CD4-positive, alpha-beta T cell treated with Interleukin-4 for 1 hour (primary cell): ENCODE measurements at regions not wholly inside any gene's neighbourhood (a gene's known extent, or its start where the extent isn't known, plus 50 kb on each side); places are given as distances from the start of the nearest gene placed in this dataset.
"Not testable (repeated sequence)": the region's sequence is repeated elsewhere in the genome, so short reads cannot be mapped to it uniquely, and the experiment has no call there.

ENCODE experiments used
- DNase-seq, 2 donors: peaks; one replicate each; pipeline ENCODE4 v3.0.0-alpha.2; 2020 to 2022

- no peak for DNase-seq
Observed at GRCh38 chr5:24145806-24146205, 499.0 kb downstream of the CDH10 start.

- no peak for DNase-seq
Observed at GRCh38 chr5:24161559-24161958, 483.2 kb downstream of the CDH10 start.

GRCh38 chr5:24162343-24162742 lies 482.4 kb downstream of the CDH10 start:
- DNase-seq = no peak

- no peak for DNase-seq
Observed at GRCh38 chr5:24163091-24163490, 481.7 kb downstream of the CDH10 start.

DNA sequence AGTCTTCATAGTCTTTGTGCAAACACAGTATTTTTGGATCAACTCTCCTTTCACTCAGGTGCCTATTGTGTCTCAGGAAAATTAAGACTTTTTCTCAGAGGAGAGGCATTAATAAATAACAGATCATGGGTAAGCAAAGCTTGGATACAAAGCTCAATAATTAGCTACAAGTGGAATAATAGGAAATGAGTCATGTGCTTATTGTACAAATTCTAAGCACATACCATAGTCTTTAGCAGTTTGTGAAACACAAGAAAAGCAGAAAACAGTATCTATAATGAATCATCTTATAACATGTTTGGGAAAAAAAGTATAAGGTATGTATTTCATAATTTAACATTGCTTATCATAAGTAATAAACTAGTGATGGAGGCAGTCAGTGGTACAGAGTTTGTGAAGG lies 477.0 kb downstream of the CDH10 start:
- DNase-seq = no peak

GRCh38 chr5:24170026-24170425 lies 474.8 kb downstream of the CDH10 start:
- DNase-seq = no peak

- not testable (repeated sequence) for DNase-seq
Observed at GRCh38 chr5:24170930-24171329, 473.8 kb downstream of the CDH10 start.

GRCh38 chr5:24177821-24178220 lies 467.0 kb downstream of the CDH10 start:
- no peak for DNase-seq

- DNase-seq = no peak
Observed at GRCh38 chr5:24183981-24184380, 460.8 kb downstream of the CDH10 start.

DNA sequence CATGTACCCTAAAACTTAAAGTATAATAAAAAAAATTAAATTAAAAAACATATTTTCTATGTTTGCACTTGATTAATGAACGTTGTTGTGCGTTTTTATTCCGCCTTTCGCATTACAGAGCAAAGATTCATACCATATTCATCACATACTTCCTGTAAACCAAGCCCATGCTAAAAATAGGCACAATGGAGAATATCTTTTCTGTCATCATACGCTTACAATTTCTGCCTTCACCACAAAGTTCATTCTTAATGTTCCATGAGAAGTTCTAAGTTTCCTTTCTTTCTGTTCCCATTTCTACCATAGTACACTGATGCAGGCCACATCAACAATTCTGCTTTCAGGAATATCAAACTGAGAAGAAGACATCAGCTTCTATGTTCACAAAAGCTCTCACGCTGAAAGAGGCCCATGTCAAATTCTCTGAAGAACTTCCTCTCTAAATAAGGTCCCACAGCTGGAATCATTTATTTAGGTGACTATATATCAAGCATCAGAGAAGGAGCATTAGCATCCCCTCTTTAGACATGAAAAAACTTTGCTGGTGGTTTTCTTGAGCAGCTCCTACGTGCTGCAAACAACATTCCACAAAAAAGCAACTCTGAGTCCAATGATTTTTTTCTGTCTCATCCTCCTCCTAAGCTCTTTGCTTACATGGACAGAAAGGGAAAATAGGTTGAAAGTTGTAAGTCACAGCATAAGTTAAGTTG lies 456.4 kb downstream of the CDH10 start:
- DNase-seq = no peak

DNA sequence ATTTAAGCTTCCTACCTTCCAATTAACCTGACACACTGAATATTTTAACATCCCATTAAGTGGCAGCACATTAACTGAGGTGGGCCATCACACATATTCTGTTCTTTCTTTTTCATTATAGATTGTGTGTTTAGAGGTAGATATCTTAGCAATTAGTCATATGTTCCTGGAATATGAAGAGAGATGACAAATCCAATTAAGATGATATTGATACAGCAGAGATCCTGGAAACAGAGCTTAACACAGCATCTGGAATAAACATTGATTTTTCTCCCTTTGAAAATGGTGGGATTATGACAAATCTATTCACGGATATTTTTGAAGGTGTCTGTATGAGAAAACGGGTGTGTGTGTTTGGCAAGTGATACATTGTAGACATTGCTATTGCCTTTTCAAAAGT lies 448.0 kb downstream of the CDH10 start:
- DNase-seq = no peak

GRCh38 chr5:24208686-24209106 lies 436.1 kb downstream of the CDH10 start:
- DNase-seq = no peak

GRCh38 chr5:24215114-24215513 lies 429.7 kb downstream of the CDH10 start:
- DNase-seq = no peak

GRCh38 chr5:24222876-24223275 lies 421.9 kb downstream of the CDH10 start:
- DNase-seq = no peak

DNA sequence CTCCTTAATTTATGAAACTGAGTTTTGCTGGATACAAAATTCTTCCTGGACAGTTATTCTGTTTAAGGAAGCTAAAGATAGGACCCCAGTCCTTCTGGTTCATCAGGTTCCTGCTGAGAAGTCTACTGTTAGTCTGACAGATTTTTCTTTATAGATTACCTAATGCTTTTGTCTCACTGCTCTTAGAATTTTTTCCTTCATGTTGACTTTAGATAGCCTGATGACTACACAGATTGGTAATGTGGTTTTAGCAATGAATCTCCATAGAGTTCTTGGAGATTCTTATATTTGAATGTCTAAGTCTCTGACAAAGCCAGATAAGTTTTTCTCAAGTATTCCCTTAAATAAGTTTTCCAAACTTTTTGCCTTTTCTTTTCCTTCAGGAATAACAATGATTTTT lies 419.7 kb downstream of the CDH10 start:
- no peak for DNase-seq

DNA sequence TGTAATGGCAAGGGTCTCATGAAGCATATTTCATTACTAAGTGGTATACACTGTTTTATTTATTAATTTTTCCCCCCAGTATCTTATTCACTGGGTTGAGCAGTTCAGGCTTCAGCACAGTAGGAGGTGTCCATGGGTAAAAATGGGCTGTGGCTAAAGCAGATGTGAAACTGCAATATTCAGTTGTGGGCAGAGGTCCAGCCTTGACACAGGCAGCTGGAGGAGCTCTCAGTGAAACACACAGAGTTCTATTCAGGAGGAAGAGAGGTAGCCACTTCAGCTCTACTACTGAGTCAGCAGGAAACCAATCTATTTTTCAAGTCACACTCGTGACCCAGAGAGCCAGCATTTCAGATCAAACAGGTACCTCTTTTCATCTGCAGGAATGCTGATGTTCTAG lies 418.3 kb downstream of the CDH10 start:
- DNase-seq = no peak

GRCh38 chr5:24227881-24228280 lies 416.9 kb downstream of the CDH10 start:
- DNase-seq = not testable (repeated sequence)

- DNase-seq = no peak
Observed at GRCh38 chr5:24232041-24232440, 412.7 kb downstream of the CDH10 start.

- DNase-seq = no peak
Observed at GRCh38 chr5:24232929-24233498, 411.8 kb downstream of the CDH10 start.

GRCh38 chr5:24235946-24236345 lies 408.8 kb downstream of the CDH10 start:
- no peak for DNase-seq

GRCh38 chr5:24245821-24246220 lies 399.0 kb downstream of the CDH10 start:
- no peak for DNase-seq

DNA sequence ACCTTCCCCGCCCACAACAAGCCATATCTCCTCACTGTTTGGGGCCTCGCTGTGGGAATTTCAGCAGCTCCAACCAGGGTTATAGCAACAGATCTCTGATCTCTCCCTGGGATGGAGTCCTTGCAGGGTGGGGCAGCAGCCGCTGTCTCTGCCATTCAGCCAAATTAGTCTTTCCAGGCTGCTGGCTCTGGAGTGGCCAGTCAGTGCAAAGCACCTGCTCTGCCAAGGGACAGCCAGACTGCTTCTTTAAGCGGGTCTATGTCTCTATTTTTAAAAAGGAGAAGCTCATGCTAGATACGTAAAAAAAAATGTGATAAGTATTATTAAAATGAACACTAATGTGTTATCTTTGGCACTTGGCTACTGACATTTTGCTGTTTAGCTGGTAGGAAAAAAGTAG lies 380.2 kb downstream of the CDH10 start:
- DNase-seq = no peak

GRCh38 chr5:24265306-24265705 lies 379.5 kb downstream of the CDH10 start:
- DNase-seq = no peak

GRCh38 chr5:24268482-24269056 lies 376.2 kb downstream of the CDH10 start:
- DNase-seq = no peak

DNA sequence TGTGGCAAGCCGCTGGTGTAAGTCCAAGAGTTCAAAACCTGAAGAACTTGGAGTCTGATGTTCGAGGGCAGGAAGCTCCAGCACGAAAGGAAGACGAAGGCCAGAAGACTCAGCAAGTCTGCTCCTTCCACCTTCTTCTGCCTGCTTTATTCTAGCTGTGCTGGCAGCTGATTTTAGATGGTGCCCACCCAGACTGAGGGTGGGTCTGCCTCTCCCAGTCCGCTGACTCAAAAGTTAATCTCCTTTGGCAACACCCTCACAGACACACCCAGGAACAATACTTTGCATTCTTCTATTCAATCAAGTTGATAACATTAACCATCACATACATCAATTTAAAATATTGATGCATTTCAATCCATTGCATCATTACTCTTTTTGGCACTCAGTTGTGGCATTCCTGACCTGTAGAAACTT lies 373.1 kb downstream of the CDH10 start:
- not testable (repeated sequence) for DNase-seq
